ENCODE measurements at regions not wholly inside any gene's neighbourhood (a gene's known extent, or its start where the extent isn't known, plus 50 kb on each side); places are given as distances from the start of the nearest gene placed in this dataset.
A peak's percentile ranks its signal among the peaks of the same experiment; 100 is the strongest.

- H3K4me1 ChIP-seq (ENCODE audit: low read length) = no peaks in the 10 kb centered on the region
- no peak overlapping the region for H3K9ac ChIP-seq (ENCODE audit: low read length)
- H3K4me3 ChIP-seq (ENCODE audit: low read length) = no peak overlapping the region
- H2AFZ ChIP-seq (ENCODE audit: low read length) = no peak overlapping the region
- no peaks in the 10 kb centered on the region for H3K36me3 ChIP-seq (ENCODE audit: insufficient read depth, low read length)
- no peak overlapping the region for H3K27ac ChIP-seq (ENCODE audit: low read length)
- H4K20me1 ChIP-seq (ENCODE audit: insufficient read depth, low read depth, low read length) = no peaks in the 10 kb centered on the region
- no peaks in the 10 kb centered on the region for H3K9me2 ChIP-seq (replicated peaks; ENCODE audit: insufficient read depth, low read length)
- no peak overlapping the region for H3K4me2 ChIP-seq (ENCODE audit: low read depth, low read length, poor library complexity, severe bottlenecking)
- DNase-seq = no peak
- no peaks in the 10 kb centered on the region for H3K9me3 ChIP-seq (ENCODE audit: low read length)
- no peaks in the 10 kb centered on the region for H3K79me2 ChIP-seq (ENCODE audit: low read length)
- 0 out of 2 replicates have a peak, but pooled peaks cover 2% of the 10 kb centered on the region for H3K27me3 ChIP-seq (ENCODE audit: low read length)
Measured at GRCh38 chr3:124453189-124453588, 277.1 kb upstream of the UMPS start.

DNA sequence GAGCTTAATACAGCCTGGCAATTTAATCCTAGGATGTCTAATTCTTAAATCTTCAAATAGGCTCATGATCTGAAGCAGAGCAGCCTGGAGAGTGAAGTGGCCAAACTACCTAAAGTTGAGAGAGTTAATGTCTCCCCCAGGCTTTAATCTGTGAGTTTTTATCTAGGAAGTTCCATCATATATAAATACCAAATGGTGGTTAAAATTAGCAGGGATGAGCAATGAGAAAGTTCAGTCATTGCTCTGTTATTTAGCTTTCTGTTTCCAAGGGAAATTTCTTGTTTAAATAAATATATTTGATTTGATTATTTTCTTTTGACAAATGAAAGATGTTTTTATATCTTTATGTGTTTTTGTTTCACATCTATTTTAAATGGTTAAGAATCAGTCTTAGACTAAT lies 274.4 kb upstream of the UMPS start:
- H3K36me3 ChIP-seq (ENCODE audit: insufficient read depth, low read length) = no peaks in the 10 kb centered on the region
- H4K20me1 ChIP-seq (ENCODE audit: insufficient read depth, low read depth, low read length) = no peaks in the 10 kb centered on the region
- no peak overlapping the region for H2AFZ ChIP-seq (ENCODE audit: low read length)
- H3K9ac ChIP-seq (ENCODE audit: low read length) = no peak overlapping the region
- no peak overlapping the region for H3K4me2 ChIP-seq (ENCODE audit: low read depth, low read length, poor library complexity, severe bottlenecking)
- no peaks in the 10 kb centered on the region for H3K79me2 ChIP-seq (ENCODE audit: low read length)
- no peak overlapping the region for H3K4me3 ChIP-seq (ENCODE audit: low read length)
- no peaks in the 10 kb centered on the region for H3K9me3 ChIP-seq (ENCODE audit: low read length)
- no peaks in the 10 kb centered on the region for H3K27me3 ChIP-seq (ENCODE audit: low read length)
- no peak for DNase-seq
- H3K4me1 ChIP-seq (ENCODE audit: low read length) = no peaks in the 10 kb centered on the region
- H3K27ac ChIP-seq (ENCODE audit: low read length) = no peak overlapping the region
- no peaks in the 10 kb centered on the region for H3K9me2 ChIP-seq (replicated peaks; ENCODE audit: insufficient read depth, low read length)

DNA sequence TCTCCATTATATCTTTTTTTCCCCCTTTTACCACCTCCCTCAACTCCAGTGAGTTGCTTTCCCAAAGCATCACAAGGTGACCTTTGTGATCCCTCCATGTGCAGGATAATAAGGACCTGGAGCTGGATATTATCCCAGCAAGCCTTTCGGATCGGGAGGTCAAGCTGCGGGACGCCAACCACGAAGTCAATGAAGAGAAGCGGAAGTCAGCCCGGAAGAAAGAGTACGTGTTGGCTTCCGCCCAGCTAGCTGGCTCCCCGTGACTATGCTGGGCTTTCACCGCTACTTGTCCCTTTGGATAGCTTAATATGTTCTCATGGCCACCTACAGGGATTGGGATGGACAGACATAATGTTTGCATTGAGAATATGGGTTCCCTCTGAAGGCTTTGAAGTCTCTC lies 273.7 kb upstream of the UMPS start:
- Histone ChIP-seq H3K4me3 (ENCODE audit: low read length) (no peak overlapping the region), H3K9me3 (ENCODE audit: low read length) (no peaks in the 10 kb centered on the region), H3K9ac (ENCODE audit: low read length) (no peak overlapping the region), H3K4me1 (ENCODE audit: low read length) (no peaks in the 10 kb centered on the region), H3K79me2 (ENCODE audit: low read length) (no peaks in the 10 kb centered on the region), H3K4me2 (ENCODE audit: low read depth, low read length, poor library complexity, severe bottlenecking) (no peak overlapping the region), H3K9me2 (replicated peaks; ENCODE audit: insufficient read depth, low read length) (no peaks in the 10 kb centered on the region), H2AFZ (ENCODE audit: low read length) (no peak overlapping the region), H3K27me3 (ENCODE audit: low read length) (no peaks in the 10 kb centered on the region), H4K20me1 (ENCODE audit: insufficient read depth, low read depth, low read length) (no peaks in the 10 kb centered on the region), H3K36me3 (ENCODE audit: insufficient read depth, low read length) (no peaks in the 10 kb centered on the region), H3K27ac (ENCODE audit: low read length) (no peak overlapping the region)
- no peak for DNase-seq

DNA sequence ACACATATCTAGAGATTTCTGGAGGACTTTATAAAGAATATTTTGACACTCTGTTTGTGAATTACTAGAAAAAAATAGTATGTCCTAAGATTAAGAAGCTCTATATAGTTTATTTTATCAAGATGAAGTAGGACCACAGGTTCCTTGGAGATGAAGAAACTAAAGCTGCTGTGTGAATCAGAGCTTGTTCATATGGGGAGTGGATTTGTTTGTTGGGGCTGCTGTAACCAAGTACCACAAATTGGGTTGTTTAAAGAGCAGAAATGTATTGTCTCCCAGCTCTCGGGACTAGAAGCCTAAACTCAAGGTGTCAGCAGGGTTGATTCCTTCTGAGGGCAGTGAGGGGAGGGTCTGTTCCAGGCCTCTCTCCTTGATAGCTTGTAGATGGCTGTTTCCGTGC lies 270.6 kb upstream of the UMPS start:
- DNase-seq = no peak
- Histone ChIP-seq H3K79me2 (ENCODE audit: low read length) (no peaks in the 10 kb centered on the region), H2AFZ (ENCODE audit: low read length) (no peak overlapping the region), H4K20me1 (ENCODE audit: insufficient read depth, low read depth, low read length) (no peaks in the 10 kb centered on the region), H3K4me1 (ENCODE audit: low read length) (no peaks in the 10 kb centered on the region), H3K9ac (ENCODE audit: low read length) (no peak overlapping the region), H3K4me3 (ENCODE audit: low read length) (no peak overlapping the region), H3K9me3 (ENCODE audit: low read length) (no peaks in the 10 kb centered on the region), H3K27ac (ENCODE audit: low read length) (no peak overlapping the region), H3K36me3 (ENCODE audit: insufficient read depth, low read length) (no peaks in the 10 kb centered on the region), H3K27me3 (ENCODE audit: low read length) (no peaks in the 10 kb centered on the region), H3K9me2 (replicated peaks; ENCODE audit: insufficient read depth, low read length) (no peaks in the 10 kb centered on the region), H3K4me2 (ENCODE audit: low read depth, low read length, poor library complexity, severe bottlenecking) (no peak overlapping the region)

DNA sequence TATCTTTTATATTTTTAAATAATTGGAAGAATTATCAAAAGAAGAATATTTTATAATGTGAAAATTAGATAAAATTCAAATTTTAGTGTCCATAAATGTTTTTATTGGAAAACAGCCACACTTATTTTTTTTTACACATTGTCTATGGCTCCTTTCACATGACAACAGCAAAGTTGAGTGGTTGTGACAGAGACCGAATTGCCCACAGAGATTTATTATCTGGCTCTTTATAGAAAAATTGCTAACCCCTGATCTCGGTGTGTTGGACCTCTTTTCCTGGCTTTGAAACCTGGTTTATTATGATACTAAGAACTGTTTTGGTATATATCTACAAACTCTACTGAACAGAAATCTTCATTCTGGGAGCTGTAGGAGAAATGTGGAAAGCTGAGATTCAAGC lies 269.1 kb upstream of the UMPS start:
- Histone ChIP-seq H3K27me3 (ENCODE audit: low read length) (no peaks in the 10 kb centered on the region), H3K79me2 (ENCODE audit: low read length) (no peaks in the 10 kb centered on the region), H3K9me3 (ENCODE audit: low read length) (no peaks in the 10 kb centered on the region), H3K9ac (ENCODE audit: low read length) (no peak overlapping the region), H3K4me3 (ENCODE audit: low read length) (no peak overlapping the region), H3K4me2 (ENCODE audit: low read depth, low read length, poor library complexity, severe bottlenecking) (no peak overlapping the region), H3K9me2 (replicated peaks; ENCODE audit: insufficient read depth, low read length) (no peaks in the 10 kb centered on the region), H4K20me1 (ENCODE audit: insufficient read depth, low read depth, low read length) (no peaks in the 10 kb centered on the region), H3K4me1 (ENCODE audit: low read length) (no peaks in the 10 kb centered on the region), H3K36me3 (ENCODE audit: insufficient read depth, low read length) (no peaks in the 10 kb centered on the region), H2AFZ (ENCODE audit: low read length) (no peak overlapping the region), H3K27ac (ENCODE audit: low read length) (no peak overlapping the region)
- no peak for DNase-seq

- H3K27ac ChIP-seq (ENCODE audit: low read length) = no peak overlapping the region
- no peak overlapping the region for H3K4me2 ChIP-seq (ENCODE audit: low read depth, low read length, poor library complexity, severe bottlenecking)
- no peaks in the 10 kb centered on the region for H3K79me2 ChIP-seq (ENCODE audit: low read length)
- H4K20me1 ChIP-seq (ENCODE audit: insufficient read depth, low read depth, low read length) = no peaks in the 10 kb centered on the region
- no peak overlapping the region for H2AFZ ChIP-seq (ENCODE audit: low read length)
- H3K4me3 ChIP-seq (ENCODE audit: low read length) = no peak overlapping the region
- no peaks in the 10 kb centered on the region for H3K9me3 ChIP-seq (ENCODE audit: low read length)
- no peaks in the 10 kb centered on the region for H3K36me3 ChIP-seq (ENCODE audit: insufficient read depth, low read length)
- no peak overlapping the region for H3K9ac ChIP-seq (ENCODE audit: low read length)
- H3K4me1 ChIP-seq (ENCODE audit: low read length) = no peaks in the 10 kb centered on the region
- DNase-seq = no peak
- H3K27me3 ChIP-seq (ENCODE audit: low read length) = no peaks in the 10 kb centered on the region
- H3K9me2 ChIP-seq (replicated peaks; ENCODE audit: insufficient read depth, low read length) = no peaks in the 10 kb centered on the region
Measured at GRCh38 chr3:124461838-124462632, 268.2 kb upstream of the UMPS start.

DNA sequence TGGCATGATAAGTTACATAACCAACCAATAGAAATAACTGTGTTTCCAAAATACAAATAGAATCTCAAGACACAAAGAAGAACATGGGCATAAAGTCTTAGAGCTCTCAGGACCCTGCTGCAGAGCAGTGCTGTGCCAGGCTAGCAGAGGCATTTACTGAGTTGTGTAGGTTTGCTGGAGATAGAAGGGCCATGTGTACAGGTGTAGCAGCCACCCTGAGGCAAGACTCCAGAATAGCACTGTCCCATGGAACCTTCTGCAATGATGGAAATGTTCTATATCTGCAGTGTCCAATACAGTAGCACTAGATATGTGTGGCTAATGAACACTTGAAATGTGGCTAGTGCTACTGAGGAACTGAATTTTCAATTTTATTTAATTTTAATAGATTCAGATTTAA lies 267.0 kb upstream of the UMPS start:
- Histone ChIP-seq H3K27me3 (ENCODE audit: low read length) (no peaks in the 10 kb centered on the region), H3K79me2 (ENCODE audit: low read length) (no peaks in the 10 kb centered on the region), H4K20me1 (ENCODE audit: insufficient read depth, low read depth, low read length) (no peaks in the 10 kb centered on the region), H3K4me3 (ENCODE audit: low read length) (no peak overlapping the region), H3K36me3 (ENCODE audit: insufficient read depth, low read length) (no peaks in the 10 kb centered on the region), H3K27ac (ENCODE audit: low read length) (no peak overlapping the region), H3K9me3 (ENCODE audit: low read length) (no peaks in the 10 kb centered on the region), H3K4me2 (ENCODE audit: low read depth, low read length, poor library complexity, severe bottlenecking) (no peak overlapping the region), H3K9ac (ENCODE audit: low read length) (no peak overlapping the region), H3K4me1 (ENCODE audit: low read length) (no peaks in the 10 kb centered on the region), H3K9me2 (replicated peaks; ENCODE audit: insufficient read depth, low read length) (no peaks in the 10 kb centered on the region), H2AFZ (ENCODE audit: low read length) (no peak overlapping the region)
- no peak for DNase-seq

DNA sequence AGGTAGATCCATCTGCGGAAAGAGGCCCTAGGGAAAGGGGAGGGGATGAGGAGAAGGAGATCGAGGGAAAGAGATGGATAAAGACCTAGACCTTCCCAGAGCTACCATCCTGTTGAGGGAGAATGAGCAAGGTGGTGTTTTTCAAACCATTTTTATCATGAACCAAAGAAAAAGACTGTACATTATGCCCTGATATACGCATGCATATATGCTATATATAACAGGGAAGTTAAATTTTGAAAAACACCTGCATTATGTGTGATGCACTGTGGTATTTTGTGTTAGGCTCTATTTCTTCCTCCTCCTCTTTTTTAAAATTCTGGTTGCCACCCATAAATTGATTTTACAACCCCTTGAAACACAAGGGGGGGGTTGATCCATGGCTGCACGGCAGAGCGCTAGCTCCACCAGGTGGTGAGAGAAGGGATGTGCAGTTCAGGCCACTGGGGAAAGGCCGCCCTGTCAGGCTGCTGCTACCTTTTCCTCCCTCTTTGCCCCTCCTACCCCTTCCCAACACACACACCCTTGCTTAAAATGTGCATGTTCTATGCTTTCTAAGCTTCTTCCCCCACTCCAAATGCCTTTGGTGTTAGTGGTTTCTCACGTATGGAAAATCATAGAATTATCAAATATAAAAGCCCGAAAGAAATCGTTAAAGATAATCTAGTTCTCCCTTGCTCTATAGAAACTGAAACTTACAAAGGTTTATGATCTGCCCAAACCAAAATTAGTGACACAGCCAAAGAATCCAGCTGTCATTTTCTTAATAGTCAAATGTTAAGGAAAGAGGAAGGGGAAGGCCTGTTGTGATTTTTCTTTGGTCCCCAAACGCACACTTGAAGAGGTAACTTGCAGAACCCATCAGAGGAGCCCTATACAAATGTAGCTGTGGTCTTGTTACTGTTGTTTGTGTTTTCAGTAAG lies 262.0 kb upstream of the UMPS start:
- no peak overlapping the region for H2AFZ ChIP-seq (ENCODE audit: low read length)
- DNase-seq = peak; percentile 77
- H3K4me3 ChIP-seq (ENCODE audit: low read length) = no peak overlapping the region
- no peaks in the 10 kb centered on the region for H3K27me3 ChIP-seq (ENCODE audit: low read length)
- H3K79me2 ChIP-seq (ENCODE audit: low read length) = no peaks in the 10 kb centered on the region
- H3K4me1 ChIP-seq (ENCODE audit: low read length) = no peaks in the 10 kb centered on the region
- no peak overlapping the region for H3K4me2 ChIP-seq (ENCODE audit: low read depth, low read length, poor library complexity, severe bottlenecking)
- H3K9me2 ChIP-seq (replicated peaks; ENCODE audit: insufficient read depth, low read length) = no peaks in the 10 kb centered on the region
- no peak overlapping the region for H3K27ac ChIP-seq (ENCODE audit: low read length)
- H3K36me3 ChIP-seq (ENCODE audit: insufficient read depth, low read length) = no peaks in the 10 kb centered on the region
- H3K9me3 ChIP-seq (ENCODE audit: low read length) = no peaks in the 10 kb centered on the region
- H3K9ac ChIP-seq (ENCODE audit: low read length) = no peak overlapping the region
- no peaks in the 10 kb centered on the region for H4K20me1 ChIP-seq (ENCODE audit: insufficient read depth, low read depth, low read length)

Data from Karpas-422 (cell line).